ENCODE measurements at regions not wholly inside any gene's neighbourhood (a gene's known extent, or its start where the extent isn't known, plus 50 kb on each side); places are given as distances from the start of the nearest gene placed in this dataset.

DNA sequence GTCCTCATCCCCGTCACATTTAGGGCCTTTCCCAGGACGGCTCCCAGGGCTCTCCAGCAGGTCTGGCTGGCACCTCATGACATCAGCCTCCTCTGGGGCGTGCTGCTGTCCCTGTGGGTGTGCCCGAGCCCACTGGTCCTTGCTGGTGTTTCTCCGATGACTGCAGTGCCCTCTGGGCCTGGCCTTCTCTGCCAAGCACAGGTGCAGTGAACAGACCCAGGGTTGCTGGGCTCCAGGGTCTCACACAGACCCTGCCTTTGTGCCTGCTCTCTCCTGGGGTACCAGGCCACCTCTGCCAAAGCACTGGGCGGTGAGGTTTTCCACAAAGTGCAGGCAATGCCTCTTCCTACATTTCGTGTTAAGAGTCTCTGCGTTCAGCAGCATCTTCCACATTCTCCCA is 246.1 kb downstream of the ACKR3 start:
- Histone ChIP-seq H3K4me3 (ENCODE audit: low read length) (no peak overlapping the region), H3K36me3 (ENCODE audit: insufficient read depth, low read length) (no peaks in the 10 kb centered on the region), H3K4me1 (ENCODE audit: control insufficient read depth, insufficient read depth, low read length) (no peaks in the 10 kb centered on the region), H3K27me3 (ENCODE audit: control insufficient read depth, insufficient read depth, low read length) (peaks cover 3% of the 10 kb centered on the region), H3K9me3 (replicated peaks; ENCODE audit: low read length) (no peaks in the 10 kb centered on the region), H3K9ac (ENCODE audit: low read depth, low read length) (no peak overlapping the region), H3K4me2 (ENCODE audit: low read length) (no peak overlapping the region)

DNA sequence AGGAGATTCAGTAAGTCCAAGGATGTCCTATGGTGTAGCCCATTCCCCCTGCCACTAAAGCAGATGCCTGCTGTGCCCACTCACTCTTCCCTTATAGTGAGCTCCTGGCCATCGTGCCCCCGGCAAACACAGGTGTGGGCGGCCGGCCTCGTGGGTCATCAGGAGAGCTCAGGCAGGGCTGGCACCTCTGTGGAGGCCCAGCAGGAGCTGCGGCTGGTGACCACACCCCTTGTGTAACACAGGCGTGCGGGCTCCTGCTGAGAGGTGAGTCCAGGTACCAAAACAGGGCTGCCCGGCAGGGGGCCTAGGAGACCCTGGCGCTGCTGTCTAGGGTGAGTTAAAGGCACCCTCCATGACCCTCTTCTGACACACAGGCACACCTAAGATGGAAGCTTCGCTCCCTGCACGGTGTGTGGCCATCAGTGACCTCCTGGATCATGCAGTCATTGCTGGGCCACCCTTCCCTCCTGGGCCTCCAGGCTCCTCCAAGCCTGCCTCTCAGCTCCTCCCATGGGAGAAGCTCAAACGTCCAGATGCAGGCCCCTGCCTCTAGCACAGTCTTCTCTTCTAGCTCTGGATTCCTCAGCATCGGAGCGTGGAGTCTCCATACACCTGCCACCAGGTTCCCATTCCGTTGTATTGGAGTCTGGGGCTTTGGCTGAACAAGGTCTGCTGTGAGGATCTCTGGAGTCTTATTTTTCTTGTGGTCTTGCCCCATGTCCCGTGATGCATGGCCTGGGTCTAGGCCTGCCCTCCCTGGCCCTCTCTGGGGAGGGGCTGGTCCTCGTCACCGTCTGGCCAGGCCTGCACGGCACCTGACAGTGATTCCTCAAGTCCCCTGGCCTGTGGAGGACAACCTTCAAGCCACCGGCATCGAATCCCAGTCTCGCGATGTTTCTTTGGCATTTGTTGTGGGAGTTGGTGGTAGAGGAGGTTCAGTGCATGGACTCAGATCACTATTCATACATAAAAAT is 246.9 kb downstream of the ACKR3 start:
- no peak overlapping the region for H3K4me2 ChIP-seq (ENCODE audit: low read length)
- no peak overlapping the region for H3K4me3 ChIP-seq (ENCODE audit: low read length)
- H3K4me1 ChIP-seq (ENCODE audit: control insufficient read depth, insufficient read depth, low read length) = no peaks in the 10 kb centered on the region
- H3K9me3 ChIP-seq (replicated peaks; ENCODE audit: low read length) = no peaks in the 10 kb centered on the region
- H3K27me3 ChIP-seq (ENCODE audit: control insufficient read depth, insufficient read depth, low read length) = peaks cover 3% of the 10 kb centered on the region
- H3K9ac ChIP-seq (ENCODE audit: low read depth, low read length) = no peak overlapping the region
- no peaks in the 10 kb centered on the region for H3K36me3 ChIP-seq (ENCODE audit: insufficient read depth, low read length)

DNA sequence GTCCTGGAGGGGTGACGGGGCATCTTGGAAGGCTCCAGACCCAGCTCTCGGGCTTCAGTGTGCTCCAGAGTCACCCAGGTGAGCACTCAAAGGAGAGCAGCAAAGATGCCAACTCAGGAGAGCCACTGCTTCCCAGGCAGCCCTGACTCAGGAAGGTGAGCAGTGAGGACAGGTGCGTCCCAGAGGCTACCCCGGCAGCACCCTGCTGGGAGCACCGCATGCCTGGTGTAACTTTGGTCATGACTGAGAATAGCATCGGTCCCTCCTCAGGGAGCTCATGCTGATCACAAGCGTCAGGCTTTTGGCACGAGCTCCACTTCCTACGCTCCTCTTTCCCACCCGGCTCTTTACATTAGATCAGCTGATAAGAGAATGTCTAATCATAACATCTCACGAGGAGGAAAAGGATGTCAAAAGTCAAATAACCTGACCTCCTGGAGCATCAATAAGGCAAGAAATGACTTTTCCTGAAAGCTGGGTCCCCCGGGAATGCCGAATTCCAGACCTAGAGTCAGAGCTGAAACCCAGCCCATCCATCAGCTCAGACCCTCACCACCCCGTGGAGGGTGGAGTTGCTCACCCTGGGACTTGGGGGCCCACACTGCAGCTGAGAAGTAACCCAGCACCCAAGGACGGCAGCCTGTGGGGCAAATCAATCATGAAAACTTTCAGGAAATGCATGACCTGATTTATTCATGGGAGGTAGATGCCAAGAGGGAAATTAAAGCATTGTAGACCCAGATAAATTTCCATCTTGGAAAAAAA is 248.8 kb downstream of the ACKR3 start:
- Histone ChIP-seq H3K9me3 (replicated peaks; ENCODE audit: low read length) (no peaks in the 10 kb centered on the region), H3K4me2 (ENCODE audit: low read length) (no peak overlapping the region), H3K4me1 (ENCODE audit: control insufficient read depth, insufficient read depth, low read length) (no peaks in the 10 kb centered on the region), H3K4me3 (ENCODE audit: low read length) (no peak overlapping the region), H3K9ac (ENCODE audit: low read depth, low read length) (no peak overlapping the region), H3K27me3 (ENCODE audit: control insufficient read depth, insufficient read depth, low read length) (no peaks in the 10 kb centered on the region), H3K36me3 (ENCODE audit: insufficient read depth, low read length) (no peaks in the 10 kb centered on the region)

DNA sequence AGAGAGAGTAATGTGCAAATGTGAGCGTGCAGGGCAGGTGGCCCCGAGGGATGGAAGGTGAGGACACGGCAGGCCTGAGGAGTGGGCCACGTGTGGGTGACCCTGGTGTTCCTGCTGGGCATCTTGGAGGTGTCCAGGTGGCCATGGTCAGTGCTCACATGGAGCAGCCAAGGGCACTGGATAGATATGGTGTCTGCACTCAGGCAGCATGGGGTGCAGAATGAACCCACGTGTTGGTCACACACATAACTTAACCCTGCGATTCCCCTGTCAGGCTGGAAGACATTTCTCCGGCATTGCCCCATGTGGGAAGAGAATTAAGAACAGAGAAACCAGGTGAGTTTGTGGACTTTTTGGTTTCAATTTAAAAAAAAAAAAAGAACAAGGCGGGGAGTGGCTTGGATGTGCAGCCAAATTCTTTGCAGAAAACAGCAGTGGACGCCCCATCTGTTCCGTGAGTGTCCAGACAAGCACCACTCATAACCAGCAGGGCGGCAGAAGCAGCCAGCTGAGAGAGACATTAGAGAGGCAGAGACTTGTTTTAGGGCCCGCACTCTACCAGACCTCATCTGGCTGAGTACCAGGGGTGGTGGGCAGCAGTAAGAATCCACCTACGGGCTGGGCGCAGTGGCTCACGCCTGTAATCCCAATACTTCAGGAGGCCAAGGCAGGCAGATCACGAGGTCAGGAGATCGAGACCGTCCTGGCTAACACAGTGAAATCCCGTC is 249.8 kb downstream of the ACKR3 start:
- Histone ChIP-seq H3K4me1 (ENCODE audit: control insufficient read depth, insufficient read depth, low read length) (no peaks in the 10 kb centered on the region), H3K27me3 (ENCODE audit: control insufficient read depth, insufficient read depth, low read length) (no peaks in the 10 kb centered on the region), H3K4me3 (ENCODE audit: low read length) (no peak overlapping the region), H3K9ac (ENCODE audit: low read depth, low read length) (no peak overlapping the region), H3K36me3 (ENCODE audit: insufficient read depth, low read length) (no peaks in the 10 kb centered on the region), H3K9me3 (replicated peaks; ENCODE audit: low read length) (no peaks in the 10 kb centered on the region), H3K4me2 (ENCODE audit: low read length) (no peak overlapping the region)

DNA sequence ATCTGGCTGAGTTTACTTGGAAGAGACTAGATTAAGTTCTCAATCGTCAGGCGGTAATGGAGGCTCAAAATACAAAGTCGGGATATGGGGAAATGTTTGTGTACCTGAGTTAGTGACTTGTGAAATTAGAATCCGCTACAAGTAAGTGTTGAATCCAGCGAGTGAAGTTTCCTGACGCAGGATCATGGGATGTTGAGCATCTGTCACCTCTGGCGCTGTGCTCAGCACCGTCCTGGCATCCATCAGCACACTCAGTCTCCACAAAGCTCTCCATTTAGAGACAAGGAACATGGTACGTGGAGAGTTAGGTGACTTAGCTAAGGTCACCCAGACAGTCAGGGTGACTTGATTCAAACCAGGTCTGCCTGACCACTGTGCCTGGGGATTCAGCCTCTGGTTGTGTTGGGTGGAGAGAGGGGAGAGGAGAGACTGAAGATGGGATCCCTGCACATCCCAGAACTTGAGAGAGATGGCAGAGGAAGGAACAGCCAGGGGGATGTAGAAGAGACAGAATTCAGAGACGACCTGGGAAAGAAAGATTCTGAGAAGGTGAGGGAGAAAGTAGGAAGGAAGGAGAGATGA is 251.2 kb downstream of the ACKR3 start:
- H3K27me3 ChIP-seq (ENCODE audit: control insufficient read depth, insufficient read depth, low read length) = no peaks in the 10 kb centered on the region
- no peak overlapping the region for H3K9ac ChIP-seq (ENCODE audit: low read depth, low read length)
- no peak overlapping the region for H3K4me2 ChIP-seq (ENCODE audit: low read length)
- no peak overlapping the region for H3K4me3 ChIP-seq (ENCODE audit: low read length)
- no peaks in the 10 kb centered on the region for H3K36me3 ChIP-seq (ENCODE audit: insufficient read depth, low read length)
- H3K4me1 ChIP-seq (ENCODE audit: control insufficient read depth, insufficient read depth, low read length) = no peaks in the 10 kb centered on the region
- H3K9me3 ChIP-seq (replicated peaks; ENCODE audit: low read length) = no peaks in the 10 kb centered on the region

DNA sequence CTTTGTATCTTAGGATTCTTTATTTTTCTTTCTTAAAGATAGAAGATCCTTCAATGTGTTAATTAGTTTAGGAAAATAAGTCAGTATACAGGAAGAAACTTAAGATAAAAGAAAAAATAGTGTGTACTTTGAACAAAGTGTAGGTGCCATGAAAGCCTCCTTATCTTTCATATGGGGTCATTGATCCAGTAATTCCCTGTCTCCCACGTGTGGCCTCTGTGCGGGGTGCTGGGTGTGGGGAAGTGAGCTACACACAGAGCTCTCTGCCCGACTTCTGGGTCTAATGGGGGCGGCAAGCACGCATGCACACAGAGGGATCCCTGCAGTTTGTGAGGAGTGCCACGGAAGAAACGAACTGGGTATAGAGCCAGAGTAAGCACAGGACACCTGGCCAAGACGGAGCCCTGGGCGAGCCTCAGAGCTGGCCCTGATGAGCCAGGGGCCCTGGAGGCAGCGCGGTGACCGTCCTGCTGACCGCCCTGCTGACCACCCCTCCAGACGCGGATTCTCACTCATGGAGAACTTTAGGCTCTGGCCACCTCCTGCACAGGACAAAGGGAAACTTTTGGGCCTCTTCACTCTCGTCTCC is 253.5 kb downstream of the ACKR3 start:
- H3K4me3 ChIP-seq (ENCODE audit: low read length) = no peak overlapping the region

DNA sequence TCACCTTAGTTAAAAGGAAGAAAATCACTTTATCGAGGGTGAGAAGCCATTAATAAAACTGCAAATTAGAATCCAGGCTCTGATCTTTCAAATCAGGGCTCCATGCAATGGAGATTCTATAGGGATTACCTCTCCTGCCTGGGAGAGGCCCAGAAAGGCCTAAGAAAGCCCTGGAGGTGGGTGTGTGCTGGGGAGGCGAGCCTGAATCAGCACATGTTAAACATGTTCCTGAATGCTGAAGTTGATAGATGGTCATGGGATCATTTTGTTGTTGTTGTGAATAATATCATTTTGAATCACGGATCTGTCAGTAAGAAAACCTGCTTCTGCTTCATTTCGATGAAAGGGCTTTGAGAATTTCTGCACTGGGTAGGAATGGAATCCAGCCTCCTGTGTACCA is 254.3 kb downstream of the ACKR3 start:
- Histone ChIP-seq H3K4me3 (ENCODE audit: low read length) (no peak overlapping the region), H3K4me1 (ENCODE audit: control insufficient read depth, insufficient read depth, low read length) (no peaks in the 10 kb centered on the region), H3K9ac (ENCODE audit: low read depth, low read length) (no peak overlapping the region), H3K9me3 (replicated peaks; ENCODE audit: low read length) (no peaks in the 10 kb centered on the region), H3K4me2 (ENCODE audit: low read length) (no peak overlapping the region), H3K36me3 (ENCODE audit: insufficient read depth, low read length) (no peaks in the 10 kb centered on the region), H3K27me3 (ENCODE audit: control insufficient read depth, insufficient read depth, low read length) (no peaks in the 10 kb centered on the region)

More for the DNA sequence above, 253.5 kb downstream of the ACKR3 start:
- H3K9me3 ChIP-seq (replicated peaks; ENCODE audit: low read length) = no peaks in the 10 kb centered on the region
- H3K9ac ChIP-seq (ENCODE audit: low read depth, low read length) = no peak overlapping the region
- no peaks in the 10 kb centered on the region for H3K36me3 ChIP-seq (ENCODE audit: insufficient read depth, low read length)
- H3K4me1 ChIP-seq (ENCODE audit: control insufficient read depth, insufficient read depth, low read length) = no peaks in the 10 kb centered on the region
- no peak overlapping the region for H3K4me2 ChIP-seq (ENCODE audit: low read length)
- no peaks in the 10 kb centered on the region for H3K27me3 ChIP-seq (ENCODE audit: control insufficient read depth, insufficient read depth, low read length)

DNA sequence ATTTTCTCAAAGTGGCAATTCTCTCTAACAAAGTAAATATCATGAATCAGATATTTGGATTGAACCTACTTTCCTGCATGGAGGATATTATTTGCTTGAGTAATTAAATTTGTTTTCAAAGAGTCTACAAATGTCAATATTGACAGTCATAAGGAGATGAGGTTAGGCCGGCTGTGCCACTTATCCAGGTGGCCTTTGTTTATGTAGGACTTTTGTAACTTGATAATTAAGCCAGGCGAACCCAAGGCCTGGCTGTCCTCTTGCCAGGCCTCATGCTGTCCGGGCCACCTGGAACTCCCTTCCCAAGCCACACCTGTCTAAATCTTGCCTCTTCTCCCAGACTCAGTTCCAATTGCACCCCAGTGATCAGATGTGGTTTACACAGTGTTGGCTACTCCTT is 255.2 kb downstream of the ACKR3 start:
- Histone ChIP-seq H3K27me3 (ENCODE audit: control insufficient read depth, insufficient read depth, low read length) (no peaks in the 10 kb centered on the region), H3K36me3 (ENCODE audit: insufficient read depth, low read length) (no peaks in the 10 kb centered on the region), H3K4me2 (ENCODE audit: low read length) (no peak overlapping the region), H3K4me3 (ENCODE audit: low read length) (no peak overlapping the region), H3K9me3 (replicated peaks; ENCODE audit: low read length) (no peaks in the 10 kb centered on the region), H3K9ac (ENCODE audit: low read depth, low read length) (no peak overlapping the region), H3K4me1 (ENCODE audit: control insufficient read depth, insufficient read depth, low read length) (no peaks in the 10 kb centered on the region)

DNA sequence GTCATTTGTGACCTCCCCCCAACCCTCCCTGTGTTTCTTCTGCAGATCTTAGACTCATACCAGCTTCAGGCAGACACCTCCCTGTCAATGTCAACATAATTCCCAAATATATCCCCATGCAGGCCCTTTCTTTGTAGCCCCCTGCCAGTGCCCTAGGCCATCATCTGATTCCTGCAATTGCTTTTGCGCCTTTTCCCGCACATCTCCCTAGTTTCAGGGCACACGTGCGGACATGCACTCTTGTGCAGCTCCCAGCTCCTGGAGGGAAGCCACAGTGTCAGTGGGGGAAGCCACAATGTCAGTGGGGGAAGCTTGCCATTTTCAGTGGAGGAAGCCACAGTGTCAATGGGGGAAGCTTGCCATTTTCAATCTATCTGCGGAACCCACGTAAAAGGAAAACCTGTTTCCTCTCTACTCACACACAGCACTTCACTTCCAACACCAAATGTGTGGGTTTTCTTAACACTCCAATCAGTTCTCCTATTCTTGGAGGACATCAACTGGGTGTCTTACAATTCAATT is 256.4 kb downstream of the ACKR3 start:
- H3K4me2 ChIP-seq (ENCODE audit: low read length) = no peak overlapping the region
- H3K9ac ChIP-seq (ENCODE audit: low read depth, low read length) = no peak overlapping the region
- no peaks in the 10 kb centered on the region for H3K9me3 ChIP-seq (replicated peaks; ENCODE audit: low read length)
- H3K4me1 ChIP-seq (ENCODE audit: control insufficient read depth, insufficient read depth, low read length) = no peaks in the 10 kb centered on the region
- no peaks in the 10 kb centered on the region for H3K36me3 ChIP-seq (ENCODE audit: insufficient read depth, low read length)
- H3K4me3 ChIP-seq (ENCODE audit: low read length) = no peak overlapping the region
- no peaks in the 10 kb centered on the region for H3K27me3 ChIP-seq (ENCODE audit: control insufficient read depth, insufficient read depth, low read length)

DNA sequence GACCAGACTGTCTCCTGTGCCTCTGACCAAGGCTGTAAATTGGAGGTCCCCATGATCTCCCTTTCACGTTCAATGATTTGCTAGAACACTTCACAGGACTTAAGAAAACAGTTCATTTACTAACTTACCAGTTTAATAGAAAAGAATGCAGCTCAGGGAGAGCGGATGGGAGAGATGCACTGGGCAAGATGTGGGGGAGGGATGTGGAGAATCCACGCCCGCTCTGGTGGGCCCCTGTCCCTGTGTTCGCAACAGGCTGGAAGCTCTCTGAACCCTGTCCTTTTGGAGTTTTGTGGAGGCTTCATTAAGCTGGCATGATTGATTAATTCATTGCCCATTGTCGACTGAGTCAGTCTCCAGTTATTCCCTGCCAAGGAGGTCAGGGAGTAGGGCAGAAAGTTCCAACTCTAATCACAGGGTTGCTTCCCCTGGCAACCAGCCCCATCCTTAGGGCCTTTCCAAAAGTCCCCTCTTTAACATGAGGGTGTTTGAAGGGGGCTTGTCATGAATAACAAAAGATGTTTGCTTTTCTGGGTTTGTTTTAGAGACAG is 257.1 kb downstream of the ACKR3 start:
- H3K9ac ChIP-seq (ENCODE audit: low read depth, low read length) = no peak overlapping the region

More for the DNA sequence above, 257.1 kb downstream of the ACKR3 start:
- no peaks in the 10 kb centered on the region for H3K27me3 ChIP-seq (ENCODE audit: control insufficient read depth, insufficient read depth, low read length)
- no peaks in the 10 kb centered on the region for H3K9me3 ChIP-seq (replicated peaks; ENCODE audit: low read length)
- no peaks in the 10 kb centered on the region for H3K36me3 ChIP-seq (ENCODE audit: insufficient read depth, low read length)
- H3K4me2 ChIP-seq (ENCODE audit: low read length) = no peak overlapping the region
- no peaks in the 10 kb centered on the region for H3K4me1 ChIP-seq (ENCODE audit: control insufficient read depth, insufficient read depth, low read length)
- no peak overlapping the region for H3K4me3 ChIP-seq (ENCODE audit: low read length)

All from skeletal muscle satellite cell (primary cell).